K562 (cell line): ENCODE measurements at regions not wholly inside any gene's neighbourhood (a gene's known extent, or its start where the extent isn't known, plus 50 kb on each side); places are given as distances from the start of the nearest gene placed in this dataset.
A peak's percentile ranks its signal among the peaks of the same experiment; 100 is the strongest.

Experiments used
- CXXC5 ChIP-seq: fragments of 250-450 bp; sonication (Bioruptor Pico); IDR thresholded peaks from 2 replicates; pipeline ENCODE4 v1.8.0; 2022; ENCODE audit warnings: inconsistent platforms, mild to moderate bottlenecking, moderate library complexity
- DPF2 ChIP-seq: fragments of 450-650 bp; IDR thresholded peaks from 2 replicates; pipeline ENCODE4 v1.6.1; 2016
- MIER1 ChIP-seq: fragments of 450-650 bp; IDR thresholded peaks from 2 replicates; pipeline ENCODE4 v1.6.1; 2016; ENCODE audit warnings: antibody characterized with exemption, mild to moderate bottlenecking, low read depth
- MTA3 ChIP-seq: fragments of 450-650 bp; formaldehyde crosslinking; IDR thresholded peaks from 2 replicates; pipeline ENCODE4 v1.6.1; 2017; ENCODE audit warnings: mild to moderate bottlenecking, borderline replicate concordance
- NR2F6 ChIP-seq: fragments of 450-650 bp; formaldehyde crosslinking; IDR thresholded peaks from 2 replicates; pipeline ENCODE4 v1.4.0; 2020; ENCODE audit warnings: mild to moderate bottlenecking
- POLR2A ChIP-seq: fragments of 450-650 bp; conservative IDR thresholded peaks from 2 replicates; pipeline ENCODE4 v1.6.1; 2016
- POLR2AphosphoS5 ChIP-seq: IDR thresholded peaks from 2 replicates; pipeline ENCODE4 v1.6.1; 2011; ENCODE audit warnings: mild to moderate bottlenecking, low read depth, low read length, moderate library complexity; ENCODE audit not compliant: control insufficient read depth, insufficient read depth
- RBM22 ChIP-seq: fragments of 200-400 bp; formaldehyde crosslinking; IDR thresholded peaks from 2 replicates; pipeline ENCODE4 v1.6.1; 2018; ENCODE audit warnings: low read length, low read depth; ENCODE audit not compliant: poor library complexity, severe bottlenecking
- SMARCA4 ChIP-seq: fragments of 450-650 bp; IDR thresholded peaks from 2 replicates; pipeline ENCODE4 v1.6.1; 2016
- TAF9B ChIP-seq: fragments of 450-650 bp; IDR thresholded peaks from 2 replicates; pipeline ENCODE4 v1.6.1; 2018; ENCODE audit warnings: mild to moderate bottlenecking; ENCODE audit not compliant: partially characterized antibody
- TAL1 ChIP-seq: fragments of 450-650 bp; IDR thresholded peaks from 2 replicates; pipeline ENCODE4 v1.6.1; 2016; ENCODE audit warnings: mild to moderate bottlenecking
- TCF3 ChIP-seq: sonication (generic); formaldehyde crosslinking; IDR thresholded peaks from 2 replicates; pipeline ENCODE4 v1.4.0; 2020; ENCODE audit warnings: mild to moderate bottlenecking, missing genetic modification reagents
- TRIM28 ChIP-seq: fragments of 450-650 bp; IDR thresholded peaks from 2 replicates; pipeline ENCODE4 v1.6.1; 2017
- ZBTB17 ChIP-seq: fragments of 450-650 bp; formaldehyde crosslinking; IDR thresholded peaks from 2 replicates; pipeline ENCODE4 v1.4.0; 2020; ENCODE audit warnings: mild to moderate bottlenecking
- ZKSCAN8 ChIP-seq: fragments of 200-800 bp; sonication (Bioruptor generic); IDR thresholded peaks from 2 replicates; pipeline ENCODE4 v1.6.1; 2016; ENCODE audit warnings: missing genetic modification characterization, missing compliant biosample characterization
- ZNF589 ChIP-seq: fragments of 200-800 bp; sonication (Bioruptor generic); IDR thresholded peaks from 2 replicates; pipeline ENCODE4 v1.6.1; 2016; ENCODE audit warnings: low read depth, missing genetic modification characterization, missing compliant biosample characterization
- TF ChIP-seq, protein P1 (sequence below): fragments of 250-450 bp; sonication (Bioruptor Pico); IDR thresholded peaks from 2 replicates; pipeline ENCODE4 v1.4.0; 2020
- TF ChIP-seq, protein P2 (sequence below): sonication (generic); formaldehyde crosslinking; IDR thresholded peaks from 2 replicates; pipeline ENCODE4 v1.8.0; 2022; ENCODE audit warnings: mild to moderate bottlenecking, missing genetic modification reagents
- TF ChIP-seq, protein P3 (sequence below), 3 experiments: IDR thresholded peaks in 2 of 3; conservative IDR thresholded peaks in 1 of 3; 2 replicates each; pipeline ENCODE4 v1.5.1; 2011 to 2012; ENCODE audit warnings: low read length in 3 of 3, mild to moderate bottlenecking in 3 of 3, control low read depth in 2 of 3, improper control_type of control experiment in 1 of 3, inconsistent platforms in 1 of 3, low read depth in 1 of 3, mixed read lengths in 1 of 3, moderate library complexity in 1 of 3; ENCODE audit not compliant: insufficient read depth in 2 of 3

DNA sequence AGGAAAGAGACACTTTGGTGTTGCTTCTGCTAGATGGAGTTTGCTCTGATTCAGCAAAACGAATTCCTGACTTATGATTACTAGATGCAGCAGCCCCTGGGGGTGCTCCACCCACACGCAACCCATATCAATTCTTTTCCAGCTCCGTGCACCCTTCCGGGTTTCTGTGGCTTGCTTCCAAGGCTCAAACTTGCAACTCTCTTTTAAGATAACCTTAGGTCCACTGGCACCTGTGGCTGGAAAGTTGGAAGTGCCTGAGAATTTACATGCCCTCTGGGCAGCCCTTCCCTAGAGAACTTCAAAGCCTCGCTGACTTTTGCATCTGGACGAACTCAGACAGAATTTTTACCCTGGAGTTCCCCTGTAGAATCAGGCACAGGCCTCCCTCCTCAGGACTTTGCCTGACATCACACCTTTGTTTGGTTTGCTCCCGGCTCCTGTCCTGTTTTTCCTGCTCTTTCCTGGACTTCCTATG lies 224.9 kb downstream of the SNX18 start (continued):
- TF ChIP-seq, protein P1, sequence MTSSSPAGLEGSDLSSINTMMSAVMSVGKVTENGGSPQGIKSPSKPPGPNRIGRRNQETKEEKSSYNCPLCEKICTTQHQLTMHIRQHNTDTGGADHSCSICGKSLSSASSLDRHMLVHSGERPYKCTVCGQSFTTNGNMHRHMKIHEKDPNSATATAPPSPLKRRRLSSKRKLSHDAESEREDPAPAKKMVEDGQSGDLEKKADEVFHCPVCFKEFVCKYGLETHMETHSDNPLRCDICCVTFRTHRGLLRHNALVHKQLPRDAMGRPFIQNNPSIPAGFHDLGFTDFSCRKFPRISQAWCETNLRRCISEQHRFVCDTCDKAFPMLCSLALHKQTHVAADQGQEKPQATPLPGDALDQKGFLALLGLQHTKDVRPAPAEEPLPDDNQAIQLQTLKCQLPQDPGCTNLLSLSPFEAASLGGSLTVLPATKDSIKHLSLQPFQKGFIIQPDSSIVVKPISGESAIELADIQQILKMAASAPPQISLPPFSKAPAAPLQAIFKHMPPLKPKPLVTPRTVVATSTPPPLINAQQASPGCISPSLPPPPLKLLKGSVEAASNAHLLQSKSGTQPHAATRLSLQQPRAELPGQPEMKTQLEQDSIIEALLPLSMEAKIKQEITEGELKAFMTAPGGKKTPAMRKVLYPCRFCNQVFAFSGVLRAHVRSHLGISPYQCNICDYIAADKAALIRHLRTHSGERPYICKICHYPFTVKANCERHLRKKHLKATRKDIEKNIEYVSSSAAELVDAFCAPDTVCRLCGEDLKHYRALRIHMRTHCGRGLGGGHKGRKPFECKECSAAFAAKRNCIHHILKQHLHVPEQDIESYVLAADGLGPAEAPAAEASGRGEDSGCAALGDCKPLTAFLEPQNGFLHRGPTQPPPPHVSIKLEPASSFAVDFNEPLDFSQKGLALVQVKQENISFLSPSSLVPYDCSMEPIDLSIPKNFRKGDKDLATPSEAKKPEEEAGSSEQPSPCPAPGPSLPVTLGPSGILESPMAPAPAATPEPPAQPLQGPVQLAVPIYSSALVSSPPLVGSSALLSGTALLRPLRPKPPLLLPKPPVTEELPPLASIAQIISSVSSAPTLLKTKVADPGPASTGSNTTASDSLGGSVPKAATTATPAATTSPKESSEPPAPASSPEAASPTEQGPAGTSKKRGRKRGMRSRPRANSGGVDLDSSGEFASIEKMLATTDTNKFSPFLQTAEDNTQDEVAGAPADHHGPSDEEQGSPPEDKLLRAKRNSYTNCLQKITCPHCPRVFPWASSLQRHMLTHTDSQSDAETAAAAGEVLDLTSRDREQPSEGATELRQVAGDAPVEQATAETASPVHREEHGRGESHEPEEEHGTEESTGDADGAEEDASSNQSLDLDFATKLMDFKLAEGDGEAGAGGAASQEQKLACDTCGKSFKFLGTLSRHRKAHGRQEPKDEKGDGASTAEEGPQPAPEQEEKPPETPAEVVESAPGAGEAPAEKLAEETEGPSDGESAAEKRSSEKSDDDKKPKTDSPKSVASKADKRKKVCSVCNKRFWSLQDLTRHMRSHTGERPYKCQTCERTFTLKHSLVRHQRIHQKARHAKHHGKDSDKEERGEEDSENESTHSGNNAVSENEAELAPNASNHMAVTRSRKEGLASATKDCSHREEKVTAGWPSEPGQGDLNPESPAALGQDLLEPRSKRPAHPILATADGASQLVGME (CRISPR knock-in tag): 0 out of 2 replicates have a peak, but pooled peaks have one; percentile 45
- TF ChIP-seq, protein P2, sequence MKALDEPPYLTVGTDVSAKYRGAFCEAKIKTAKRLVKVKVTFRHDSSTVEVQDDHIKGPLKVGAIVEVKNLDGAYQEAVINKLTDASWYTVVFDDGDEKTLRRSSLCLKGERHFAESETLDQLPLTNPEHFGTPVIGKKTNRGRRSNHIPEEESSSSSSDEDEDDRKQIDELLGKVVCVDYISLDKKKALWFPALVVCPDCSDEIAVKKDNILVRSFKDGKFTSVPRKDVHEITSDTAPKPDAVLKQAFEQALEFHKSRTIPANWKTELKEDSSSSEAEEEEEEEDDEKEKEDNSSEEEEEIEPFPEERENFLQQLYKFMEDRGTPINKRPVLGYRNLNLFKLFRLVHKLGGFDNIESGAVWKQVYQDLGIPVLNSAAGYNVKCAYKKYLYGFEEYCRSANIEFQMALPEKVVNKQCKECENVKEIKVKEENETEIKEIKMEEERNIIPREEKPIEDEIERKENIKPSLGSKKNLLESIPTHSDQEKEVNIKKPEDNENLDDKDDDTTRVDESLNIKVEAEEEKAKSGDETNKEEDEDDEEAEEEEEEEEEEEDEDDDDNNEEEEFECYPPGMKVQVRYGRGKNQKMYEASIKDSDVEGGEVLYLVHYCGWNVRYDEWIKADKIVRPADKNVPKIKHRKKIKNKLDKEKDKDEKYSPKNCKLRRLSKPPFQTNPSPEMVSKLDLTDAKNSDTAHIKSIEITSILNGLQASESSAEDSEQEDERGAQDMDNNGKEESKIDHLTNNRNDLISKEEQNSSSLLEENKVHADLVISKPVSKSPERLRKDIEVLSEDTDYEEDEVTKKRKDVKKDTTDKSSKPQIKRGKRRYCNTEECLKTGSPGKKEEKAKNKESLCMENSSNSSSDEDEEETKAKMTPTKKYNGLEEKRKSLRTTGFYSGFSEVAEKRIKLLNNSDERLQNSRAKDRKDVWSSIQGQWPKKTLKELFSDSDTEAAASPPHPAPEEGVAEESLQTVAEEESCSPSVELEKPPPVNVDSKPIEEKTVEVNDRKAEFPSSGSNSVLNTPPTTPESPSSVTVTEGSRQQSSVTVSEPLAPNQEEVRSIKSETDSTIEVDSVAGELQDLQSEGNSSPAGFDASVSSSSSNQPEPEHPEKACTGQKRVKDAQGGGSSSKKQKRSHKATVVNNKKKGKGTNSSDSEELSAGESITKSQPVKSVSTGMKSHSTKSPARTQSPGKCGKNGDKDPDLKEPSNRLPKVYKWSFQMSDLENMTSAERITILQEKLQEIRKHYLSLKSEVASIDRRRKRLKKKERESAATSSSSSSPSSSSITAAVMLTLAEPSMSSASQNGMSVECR (CRISPR knock-in tag): no peak
- peak; percentile 62 for TF ChIP-seq ZBTB17
- TF ChIP-seq TAL1: peak; percentile 32; the same call in 1 of the 2 replicates
- TF ChIP-seq MTA3: 0 out of 2 replicates have a peak, but pooled peaks have one; percentile 31
- TF ChIP-seq RBM22: no peak
- TF ChIP-seq TAF9B: peak; percentile 30
- TF ChIP-seq ZKSCAN8 (CRISPR knock-in tag): no peak
- TF ChIP-seq POLR2A: 0 out of 2 replicates have a peak, but pooled peaks have one; percentile 42
- TF ChIP-seq MIER1: no peak
- peak; percentile 61 for TF ChIP-seq CXXC5
- TF ChIP-seq DPF2: peak; percentile 60
- TF ChIP-seq TRIM28: peak; percentile 42; the same call in 1 of the 2 replicates
- 0 out of 2 replicates have a peak, but pooled peaks have one; percentile 70 for TF ChIP-seq SMARCA4
- TF ChIP-seq, protein P3, sequence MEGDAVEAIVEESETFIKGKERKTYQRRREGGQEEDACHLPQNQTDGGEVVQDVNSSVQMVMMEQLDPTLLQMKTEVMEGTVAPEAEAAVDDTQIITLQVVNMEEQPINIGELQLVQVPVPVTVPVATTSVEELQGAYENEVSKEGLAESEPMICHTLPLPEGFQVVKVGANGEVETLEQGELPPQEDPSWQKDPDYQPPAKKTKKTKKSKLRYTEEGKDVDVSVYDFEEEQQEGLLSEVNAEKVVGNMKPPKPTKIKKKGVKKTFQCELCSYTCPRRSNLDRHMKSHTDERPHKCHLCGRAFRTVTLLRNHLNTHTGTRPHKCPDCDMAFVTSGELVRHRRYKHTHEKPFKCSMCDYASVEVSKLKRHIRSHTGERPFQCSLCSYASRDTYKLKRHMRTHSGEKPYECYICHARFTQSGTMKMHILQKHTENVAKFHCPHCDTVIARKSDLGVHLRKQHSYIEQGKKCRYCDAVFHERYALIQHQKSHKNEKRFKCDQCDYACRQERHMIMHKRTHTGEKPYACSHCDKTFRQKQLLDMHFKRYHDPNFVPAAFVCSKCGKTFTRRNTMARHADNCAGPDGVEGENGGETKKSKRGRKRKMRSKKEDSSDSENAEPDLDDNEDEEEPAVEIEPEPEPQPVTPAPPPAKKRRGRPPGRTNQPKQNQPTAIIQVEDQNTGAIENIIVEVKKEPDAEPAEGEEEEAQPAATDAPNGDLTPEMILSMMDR (IDR thresholded peaks at IDR 0.05 in 2 of 3, conservative IDR thresholded peaks at IDR 0.05 in 1 of 3; ENCODE audit: insufficient read depth in 2 of 3, low read depth in 1 of 3, low read length in 3 of 3): peak in 2 of 3 experiments; percentile 19 to 23; a peak in 2 of 6 replicates
- TF ChIP-seq POLR2AphosphoS5: peak; percentile 45; the same call in 1 of the 2 replicates
- TF ChIP-seq TCF3 (CRISPR knock-in tag): peak; percentile 41
- TF ChIP-seq NR2F6 (CRISPR knock-in tag): no peak
- no peak; the same call in 1 of the 2 replicates for TF ChIP-seq ZNF589 (CRISPR knock-in tag)
